Activated CD8-positive, alpha-beta memory T cell treated with anti-CD3 and anti-CD28 coated beads, Interleukin-2, amount 50 U/mL, for 24 hours (primary cell): ENCODE measurements at regions not wholly inside any gene's neighbourhood (a gene's known extent, or its start where the extent isn't known, plus 50 kb on each side); places are given as distances from the start of the nearest gene placed in this dataset.
"Not testable (repeated sequence)": the region's sequence is repeated elsewhere in the genome, so short reads cannot be mapped to it uniquely, and the experiment has no call there.

Experiments used
- DNase-seq: peaks from one replicate; pipeline ENCODE4 v3.0.0-alpha.2; 2020; ENCODE audit errors: extremely low read depth

DNA sequence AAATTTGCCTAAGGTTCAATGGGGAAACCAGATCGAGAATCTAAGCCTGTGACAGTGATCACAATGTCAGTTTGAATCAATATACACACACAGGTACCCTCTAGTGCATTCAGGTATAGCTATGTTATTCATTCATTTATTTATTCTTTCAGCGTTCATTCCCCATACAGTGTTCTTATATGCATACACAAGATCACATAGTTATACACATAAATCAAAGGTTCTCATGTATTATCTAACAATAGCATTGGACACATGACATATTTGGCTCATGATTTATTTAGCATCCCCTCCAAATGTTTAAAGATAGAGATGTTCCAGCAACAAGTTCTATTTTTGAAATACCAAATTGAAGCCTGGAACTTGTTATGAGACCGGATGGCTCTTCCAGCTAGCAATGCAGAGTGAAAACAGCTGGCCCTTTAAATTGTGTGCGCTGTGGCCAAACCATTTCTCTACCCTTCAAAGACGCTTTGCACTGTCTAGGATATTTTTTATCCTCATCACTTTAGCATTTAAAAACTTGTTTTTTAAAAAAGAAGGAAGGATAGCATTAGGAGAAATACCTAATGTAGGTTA lies 131.0 kb downstream of the ATXN3L start:
- DNase-seq: no peak

DNA sequence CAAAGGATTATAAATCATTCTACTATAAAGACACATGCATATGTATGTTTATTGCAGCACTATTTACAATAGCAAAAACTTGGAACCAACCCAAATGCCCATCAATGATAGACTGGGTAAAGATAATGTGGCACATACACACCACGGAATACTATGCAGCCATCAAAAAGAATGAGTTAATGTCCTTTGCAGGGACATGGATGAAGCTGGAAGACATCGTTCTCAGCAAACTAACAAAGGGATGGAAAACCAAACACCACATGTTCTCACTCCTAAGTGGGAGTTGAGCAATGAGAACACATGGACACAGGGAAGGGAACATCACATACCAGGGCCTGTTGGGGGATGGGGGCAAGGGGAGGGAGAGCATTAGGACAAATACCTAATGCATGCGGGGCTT lies 133.2 kb downstream of the ATXN3L start:
- not testable (repeated sequence) for DNase-seq

DNA sequence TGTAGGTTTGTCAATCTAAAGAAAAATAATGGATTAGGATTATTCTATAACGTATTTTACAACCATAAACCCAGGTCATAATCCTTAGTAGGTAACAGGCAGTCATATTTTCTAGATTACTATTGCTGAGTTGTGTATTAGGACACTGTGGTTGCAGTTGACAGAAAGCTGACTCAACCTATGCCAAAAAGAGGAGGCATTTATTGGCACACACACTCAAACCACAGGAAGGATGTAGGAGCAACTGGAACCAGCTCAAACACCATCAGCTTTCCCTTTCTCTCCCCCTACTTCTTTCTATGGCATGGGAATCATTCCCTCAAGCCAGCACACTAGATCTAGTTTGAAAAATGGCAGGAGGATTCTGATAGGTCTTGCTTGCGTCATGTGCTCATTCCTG lies 136.4 kb upstream of the FAM9C start:
- DNase-seq: no peak

DNA sequence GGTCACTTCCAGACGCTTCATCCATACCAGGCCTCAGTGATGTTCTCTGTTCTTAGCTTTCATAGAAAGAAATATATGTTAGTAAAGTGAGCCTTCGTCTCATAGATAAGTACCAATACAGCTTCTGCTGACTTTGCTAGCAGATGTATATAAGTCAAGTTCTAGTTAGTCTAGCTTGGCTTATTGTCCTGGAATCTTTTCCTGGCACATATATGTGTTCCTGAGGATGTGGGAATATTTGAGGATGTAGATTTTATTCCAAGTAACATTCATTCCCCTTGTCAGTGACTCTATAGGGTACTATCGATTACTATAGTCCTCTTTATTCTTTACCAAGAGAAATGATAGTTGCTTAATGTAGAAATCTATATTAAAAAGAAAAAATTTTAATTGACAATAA lies 135.2 kb upstream of the FAM9C start:
- no peak for DNase-seq

DNA sequence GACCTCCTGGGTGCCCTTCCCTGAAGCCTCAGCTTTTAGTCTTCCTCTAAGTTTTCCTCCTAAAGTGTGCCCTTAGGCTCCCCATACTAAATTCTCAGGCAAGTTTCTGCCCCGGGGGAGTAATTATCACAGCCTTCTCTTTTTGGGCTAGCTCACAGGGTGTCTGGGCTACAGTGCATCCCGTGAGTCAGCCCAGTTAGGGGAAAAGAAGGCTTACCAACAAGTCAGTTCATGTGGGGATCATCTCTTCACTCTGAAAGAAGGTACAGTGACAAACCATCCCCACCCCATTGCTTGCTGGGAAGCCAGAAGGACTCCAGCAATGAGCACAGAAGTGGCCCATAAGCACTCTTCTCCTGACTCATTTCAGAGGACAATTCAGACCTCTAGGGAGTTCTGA lies 134.7 kb upstream of the FAM9C start:
- DNase-seq: no peak

DNA sequence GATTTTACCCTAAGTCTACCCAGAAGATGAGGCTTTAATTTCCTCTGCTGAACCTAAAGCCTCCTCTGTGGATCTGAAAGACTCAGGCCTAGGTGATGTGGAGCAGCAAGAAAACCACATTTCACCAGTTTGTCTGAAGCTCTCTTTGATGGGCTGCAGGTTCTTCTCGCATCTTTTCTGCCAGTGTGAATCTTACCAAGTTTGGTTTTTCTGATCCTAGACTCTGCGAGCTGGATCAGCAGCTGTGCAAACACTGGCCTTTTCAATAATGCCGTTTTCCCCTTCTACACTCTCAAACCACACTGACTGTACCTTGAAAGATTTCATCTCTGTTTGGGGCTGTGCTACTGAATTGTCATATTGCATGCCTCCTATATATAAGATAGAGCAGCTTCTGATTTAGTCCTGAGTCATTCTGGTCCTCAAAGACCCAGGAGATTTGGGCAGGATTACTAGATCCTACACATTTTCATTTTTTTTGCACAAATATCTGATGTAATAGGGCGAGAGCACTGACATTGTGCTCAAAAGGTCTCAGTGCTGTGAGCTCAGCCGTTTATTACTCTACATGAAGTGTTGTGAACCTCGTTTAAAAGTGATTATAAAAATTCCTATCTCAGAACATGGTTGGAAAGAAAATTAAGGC lies 133.6 kb upstream of the FAM9C start:
- no peak for DNase-seq

DNA sequence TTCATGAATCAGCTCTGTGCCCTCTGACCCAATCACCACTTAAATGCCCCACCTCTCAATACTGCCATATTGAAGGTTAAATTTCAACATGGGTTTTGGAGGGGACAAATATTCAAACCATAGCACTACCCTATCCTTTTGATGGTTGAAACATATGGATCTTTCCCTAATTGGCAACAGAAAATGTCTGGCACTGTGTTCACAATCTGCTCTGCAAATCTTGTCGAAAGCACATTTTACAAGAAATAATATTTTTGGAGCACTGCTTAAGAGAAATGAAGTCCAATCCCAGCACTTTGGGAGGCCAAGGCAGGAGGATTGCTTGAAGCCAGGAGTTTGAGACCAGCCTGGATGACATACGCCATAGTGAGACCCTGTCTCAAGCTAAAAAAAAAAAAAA lies 130.6 kb upstream of the FAM9C start:
- no peak for DNase-seq

DNA sequence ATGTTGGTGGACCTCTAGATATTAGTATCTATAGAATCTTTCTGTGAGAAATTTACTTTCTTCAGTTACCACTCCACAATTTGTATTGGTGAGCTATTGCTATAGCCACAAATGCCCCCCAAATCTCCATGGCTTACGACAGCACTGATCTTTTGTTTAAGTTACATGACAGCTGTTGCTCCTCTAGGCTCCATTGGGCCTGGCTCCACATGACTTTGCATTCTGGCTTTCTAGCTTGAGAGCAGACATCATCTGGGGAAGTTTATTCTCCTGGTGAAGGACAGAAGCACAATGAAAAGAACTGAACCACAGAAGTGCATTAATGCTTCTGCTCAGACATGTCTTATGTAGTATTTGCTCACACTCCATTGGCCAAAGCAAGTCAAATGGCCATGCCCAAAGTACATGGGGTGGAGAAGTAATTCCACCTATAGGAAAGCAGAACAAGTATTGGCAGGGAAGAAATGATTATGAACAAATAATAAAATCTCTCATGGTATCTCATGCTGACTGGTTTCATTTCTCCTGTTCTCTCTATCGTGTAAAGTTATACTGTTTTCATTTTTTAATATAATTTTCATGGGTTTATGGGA lies 126.6 kb upstream of the FAM9C start:
- DNase-seq: no peak

DNA sequence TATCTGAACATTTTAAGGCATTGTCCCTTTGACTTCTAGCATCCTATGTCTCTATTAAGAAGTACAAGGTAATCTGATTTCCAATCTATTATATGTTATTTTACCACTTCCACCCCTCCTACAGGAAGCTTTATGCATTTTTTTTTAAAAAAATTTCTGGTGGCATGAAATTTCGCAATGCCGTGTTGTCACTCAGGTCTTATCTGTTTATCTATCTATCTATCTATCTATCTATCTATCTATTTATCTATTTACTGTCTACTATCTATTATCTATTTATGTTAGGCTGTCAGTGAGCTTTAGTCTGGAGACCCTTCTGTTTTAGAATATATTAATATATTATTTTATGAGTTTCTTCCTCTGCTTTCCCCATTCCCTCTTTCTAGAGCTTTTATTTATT lies 125.3 kb upstream of the FAM9C start:
- no peak for DNase-seq

DNA sequence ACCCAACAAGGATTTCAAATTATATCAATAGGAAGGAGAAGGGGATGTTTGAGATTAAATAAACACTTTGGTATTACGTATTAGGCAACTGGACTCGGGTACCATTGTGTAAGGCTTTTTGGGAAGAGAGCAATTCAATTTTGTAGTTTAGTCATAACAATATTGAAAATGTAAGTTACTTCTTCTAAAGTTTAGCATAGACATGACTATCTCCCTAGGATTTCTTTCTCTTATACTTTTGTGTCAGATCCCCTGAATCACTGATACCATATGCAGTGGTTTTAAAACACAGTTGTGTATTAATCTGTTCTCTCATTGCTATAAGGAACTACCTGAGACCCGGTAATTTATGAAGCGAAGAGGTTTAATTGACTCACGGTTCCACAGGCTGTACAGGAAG lies 123.8 kb upstream of the FAM9C start:
- no peak for DNase-seq

DNA sequence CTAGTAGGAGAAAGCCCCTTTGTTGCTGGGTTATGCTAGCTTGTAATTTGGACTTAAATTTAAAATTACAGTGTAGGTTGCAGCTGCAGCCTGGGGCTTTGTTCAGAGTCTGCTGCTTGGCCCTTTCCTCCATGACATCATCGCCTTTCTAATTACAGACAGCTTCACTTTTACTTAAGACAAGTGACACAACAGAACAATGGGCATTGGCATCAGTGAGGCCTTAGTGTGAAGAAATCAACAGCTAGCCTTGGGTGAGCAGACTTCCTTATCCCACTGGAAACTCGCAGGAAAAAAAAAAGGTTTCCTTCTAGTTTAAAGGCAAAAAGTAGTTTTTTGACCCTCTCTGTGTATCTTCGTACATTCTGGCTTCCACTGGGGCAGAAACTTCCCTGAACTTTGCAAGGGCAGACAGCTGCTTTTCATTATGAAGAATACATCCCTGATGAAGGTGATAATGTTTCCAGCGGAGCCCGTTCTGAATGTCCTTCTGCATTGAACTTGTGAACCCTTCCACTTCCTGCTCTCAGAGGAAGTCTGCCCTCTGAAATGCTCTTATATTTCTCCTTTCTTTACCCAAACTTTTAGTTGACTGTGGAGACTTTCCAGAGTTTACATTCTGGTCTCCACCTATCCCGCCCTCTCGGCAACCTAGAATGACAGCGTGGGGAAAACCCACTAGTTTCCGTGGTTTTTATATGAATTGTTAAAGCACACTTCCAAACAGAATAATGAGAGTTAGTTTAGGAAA lies 123.2 kb upstream of the FAM9C start:
- DNase-seq: no peak

DNA sequence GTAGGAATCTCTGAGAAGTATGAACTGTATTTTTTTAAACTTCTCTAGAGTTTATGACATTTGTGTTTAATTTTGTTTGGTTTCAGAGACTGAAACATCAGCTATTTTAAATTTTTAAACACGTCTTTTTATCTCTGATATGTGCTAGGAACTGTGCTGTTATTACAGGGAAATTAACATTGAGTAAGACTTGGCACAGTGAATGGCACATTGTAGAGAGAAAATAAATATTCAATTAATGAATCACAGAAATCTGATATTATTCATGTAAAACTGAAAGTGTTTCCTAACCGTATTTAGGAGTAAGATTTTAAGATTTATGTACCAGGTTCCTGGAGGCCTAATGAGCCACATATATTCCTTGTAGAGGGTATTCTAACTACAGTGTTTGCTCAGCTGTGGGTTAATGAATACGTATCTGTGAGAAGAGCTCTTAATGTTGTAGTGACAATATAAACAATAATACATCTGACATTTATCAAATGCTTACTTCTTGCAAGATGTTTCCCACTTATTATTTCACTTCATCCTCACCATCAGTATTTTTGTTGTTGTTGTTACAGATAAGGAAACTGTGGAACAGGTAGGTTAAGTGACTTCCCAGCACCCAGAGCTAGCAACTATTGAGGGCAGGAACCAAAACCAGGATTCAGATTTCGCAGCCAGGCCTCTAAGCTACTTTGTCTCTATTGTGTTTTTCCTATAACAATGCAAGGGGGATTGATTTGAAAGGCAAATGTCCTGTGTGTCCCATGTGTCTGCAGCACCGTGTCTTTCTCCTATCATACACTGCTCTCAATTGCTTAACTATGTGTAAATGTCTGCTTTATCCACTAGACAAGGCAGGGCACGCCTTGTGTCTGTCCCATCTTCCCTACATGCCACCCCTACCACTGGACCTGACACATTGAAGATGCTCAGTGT lies 121.1 kb upstream of the FAM9C start:
- DNase-seq: no peak

DNA sequence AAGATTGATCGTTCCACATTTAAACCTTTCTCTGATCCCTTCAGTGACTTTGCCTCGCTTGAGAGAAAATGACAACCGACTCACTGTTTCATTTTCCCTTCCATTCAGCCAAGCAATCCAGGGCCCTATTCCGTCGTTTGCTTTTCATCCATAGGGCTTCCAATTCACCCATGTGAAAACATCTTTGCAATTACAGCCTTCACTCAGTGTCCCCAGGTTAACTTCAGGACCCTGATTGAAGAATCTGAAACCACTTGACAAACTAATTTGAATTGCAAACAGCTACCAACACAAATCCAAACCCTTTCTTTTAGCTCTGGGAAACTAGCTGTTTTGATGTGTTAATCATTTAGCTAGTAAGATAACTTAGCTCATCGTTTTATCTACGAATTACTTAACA lies 120.2 kb upstream of the FAM9C start:
- DNase-seq: no peak

DNA sequence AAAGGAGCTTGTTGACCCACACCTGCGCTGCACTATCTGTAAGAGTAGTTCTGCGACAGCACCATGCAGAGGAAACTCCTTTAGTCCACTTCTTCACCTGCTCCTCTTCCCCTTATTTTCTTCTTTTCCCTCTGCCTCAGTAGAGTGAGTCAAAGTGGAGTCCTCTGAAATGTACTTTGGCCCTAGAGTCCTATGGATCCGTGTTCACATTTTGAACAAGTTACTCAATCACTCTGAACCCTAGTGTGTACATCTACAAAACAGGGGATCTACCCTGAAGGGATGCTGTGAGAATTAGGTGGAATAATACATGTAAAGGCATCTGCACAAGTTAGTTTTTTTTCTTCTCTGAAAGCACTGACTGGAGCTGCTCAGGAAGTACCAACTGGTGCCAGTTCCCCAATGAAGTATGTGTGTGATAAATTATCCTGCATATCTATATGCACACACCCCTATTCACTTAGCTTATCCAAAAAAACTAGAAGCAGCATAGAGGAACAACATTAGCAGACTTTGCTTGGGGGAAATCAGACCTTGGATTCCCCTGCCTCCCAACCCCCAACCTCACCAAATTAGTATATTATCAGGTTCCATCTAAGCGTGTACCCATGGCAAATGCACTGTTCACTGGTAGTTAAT lies 118.5 kb upstream of the FAM9C start:
- no peak for DNase-seq

DNA sequence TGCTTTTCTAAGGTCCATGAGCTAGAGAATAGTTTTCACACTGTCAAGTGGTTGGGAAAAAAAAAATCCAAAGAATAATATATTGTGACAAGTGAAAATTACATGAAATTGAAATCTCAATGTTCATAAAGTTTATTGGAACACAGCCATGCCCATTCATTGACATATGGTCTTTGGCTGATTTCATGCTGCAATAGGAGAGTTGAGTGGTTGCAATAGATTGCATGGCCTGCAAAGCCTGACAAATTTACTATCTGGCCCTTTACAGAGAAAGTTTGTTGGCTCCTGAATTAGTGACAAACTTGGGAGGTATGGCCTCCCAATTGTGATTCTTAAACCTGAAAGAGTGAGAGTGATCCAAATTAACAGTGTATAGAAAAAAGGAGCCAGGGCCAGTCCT lies 115.5 kb upstream of the FAM9C start:
- no peak for DNase-seq

DNA sequence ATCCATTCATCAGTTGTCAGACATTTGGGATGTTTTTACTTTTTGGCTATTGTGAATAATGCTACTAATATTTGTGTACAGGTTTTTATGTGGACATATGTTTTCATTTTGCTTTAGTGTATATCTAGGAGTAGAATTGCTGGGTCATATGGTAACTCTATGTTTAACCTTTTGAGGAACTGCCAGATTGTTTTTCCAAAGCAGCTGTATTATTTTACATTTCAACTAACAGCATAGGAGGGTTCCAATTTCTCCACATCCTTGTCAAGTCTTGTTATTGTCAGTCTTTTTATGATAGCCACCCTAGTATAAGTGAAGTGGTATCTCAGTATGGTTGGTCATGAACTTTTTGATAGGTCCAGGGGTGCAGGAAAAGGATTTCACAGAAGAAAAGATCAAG lies 114.5 kb upstream of the FAM9C start:
- DNase-seq: no peak

DNA sequence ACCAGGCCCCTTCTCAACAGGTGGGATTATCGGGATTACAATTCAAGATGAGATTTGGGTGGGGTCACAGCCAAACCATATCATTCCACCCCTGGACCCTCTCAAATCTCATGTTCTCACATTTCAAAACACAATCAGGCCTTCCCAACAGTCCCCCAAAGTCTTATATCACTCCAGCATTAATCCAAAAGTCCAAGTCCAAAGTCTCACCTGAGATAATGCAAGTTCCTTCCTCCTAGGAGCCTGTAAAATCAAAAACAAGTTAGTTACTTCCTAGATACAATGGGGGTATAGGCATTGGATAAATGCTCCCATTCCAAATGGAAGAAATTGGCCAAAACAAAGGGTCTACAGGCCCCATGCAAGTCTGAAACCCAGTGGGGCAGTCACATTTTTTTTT lies 111.1 kb upstream of the FAM9C start:
- DNase-seq: not testable (repeated sequence)

DNA sequence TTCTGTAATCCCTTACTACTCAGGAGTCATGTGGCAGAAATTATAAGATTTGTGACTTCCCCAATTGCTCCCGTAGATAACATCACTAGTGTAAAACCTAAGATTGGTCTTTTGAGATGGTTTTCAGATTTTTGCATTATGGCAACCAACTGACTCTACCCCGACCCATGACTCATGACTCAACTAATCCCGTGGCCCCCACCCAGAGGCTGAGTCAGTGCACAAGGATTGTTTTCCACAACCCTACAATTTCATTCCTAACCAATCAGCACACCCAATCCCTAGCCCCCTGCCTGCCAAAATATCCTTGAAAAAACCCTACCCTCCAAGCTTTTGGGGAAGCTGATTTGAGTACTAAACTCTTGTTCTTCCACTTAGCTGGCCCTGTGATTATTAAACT lies 109.4 kb upstream of the FAM9C start:
- no peak for DNase-seq

DNA sequence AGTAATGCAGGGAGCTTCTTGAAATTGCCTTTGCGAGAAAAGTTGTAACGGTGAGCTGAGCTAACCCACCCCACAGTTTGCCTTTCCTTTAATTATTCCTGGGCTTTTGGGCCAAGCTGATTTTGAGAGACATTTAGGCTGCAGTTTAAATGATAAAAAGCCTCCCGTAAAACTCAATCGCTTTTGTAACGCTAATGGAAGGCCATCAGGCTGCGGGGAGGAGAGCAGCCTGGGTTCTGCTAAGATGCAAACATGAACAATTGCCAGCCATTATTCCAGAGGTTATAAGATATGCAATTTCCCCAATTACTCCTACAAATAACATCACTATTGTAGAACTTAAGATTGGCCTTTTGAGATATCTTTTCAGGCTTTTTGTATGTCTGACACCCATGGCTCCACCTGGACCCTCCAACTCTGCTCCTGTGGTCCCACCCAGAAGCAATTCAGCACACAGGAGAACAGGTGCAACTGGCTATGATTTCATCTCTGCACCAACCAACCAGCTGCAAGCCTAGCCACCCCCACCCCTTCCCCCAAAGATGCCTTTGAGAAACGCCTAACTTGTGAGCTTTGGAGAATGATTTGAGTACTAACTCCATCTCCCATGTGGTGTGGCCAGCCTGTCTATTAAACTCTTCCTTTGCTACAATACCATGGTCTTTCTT lies 108.2 kb upstream of the FAM9C start:
- no peak for DNase-seq

DNA sequence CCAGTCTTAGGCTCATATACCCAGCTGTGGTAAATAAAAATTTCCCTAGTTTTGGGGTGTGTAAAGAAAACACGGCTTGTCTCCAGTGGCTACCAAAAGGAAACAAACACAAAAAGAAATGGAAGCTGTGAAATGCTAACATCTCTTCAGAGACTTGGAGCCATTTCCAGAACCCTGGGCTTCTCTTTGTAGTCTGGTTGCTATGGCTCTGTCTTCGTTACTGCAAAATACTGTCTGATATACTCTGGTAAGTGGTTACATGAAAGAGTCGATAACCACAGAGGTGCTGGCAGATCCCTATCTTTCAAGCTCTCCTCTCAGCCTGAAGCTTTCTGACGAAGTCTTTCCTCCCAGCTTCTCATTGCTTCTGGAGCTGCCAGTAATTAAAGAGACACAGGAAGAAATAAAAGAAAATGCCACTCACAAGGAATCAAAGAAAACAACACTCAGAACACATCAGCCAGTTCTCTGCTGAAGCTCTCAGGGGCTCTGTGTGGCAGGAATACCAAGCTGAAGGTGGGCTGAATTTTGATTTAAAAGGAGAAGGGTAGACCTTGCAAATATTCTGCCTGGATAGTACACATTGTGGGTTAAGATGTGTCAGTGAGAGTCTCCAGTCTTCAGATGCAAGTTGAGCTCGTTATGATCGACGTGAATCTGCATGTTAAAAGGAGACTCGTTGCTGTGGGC lies 107.6 kb upstream of the FAM9C start:
- DNase-seq: peak; percentile 3
